IMR-90 (cell line): ENCODE measurements at regions not wholly inside any gene's neighbourhood (a gene's known extent, or its start where the extent isn't known, plus 50 kb on each side); places are given as distances from the start of the nearest gene placed in this dataset.

Experiments used
- CEBPB ChIP-seq: IDR thresholded peaks from 2 replicates; pipeline ENCODE4 v1.6.1; 2012; ENCODE audit warnings: low read depth, low read length, improper control_type of control experiment
- CTCF ChIP-seq: conservative IDR thresholded peaks from 2 replicates; pipeline ENCODE4 v1.5.1; 2012; ENCODE audit warnings: mild to moderate bottlenecking, low read depth, low read length, improper control_type of control experiment
- ELK1 ChIP-seq: fragments of 150-350 bp; IDR thresholded peaks from 2 replicates; pipeline ENCODE4 v1.6.1; 2016; ENCODE audit warnings: low read depth, mild to moderate bottlenecking, low read length, moderate library complexity, borderline replicate concordance
- FOS ChIP-seq: fragments of 150-350 bp; IDR thresholded peaks from 2 replicates; pipeline ENCODE4 v1.6.1; 2016; ENCODE audit warnings: low read depth, low read length
- MAFK ChIP-seq: IDR thresholded peaks from 2 replicates; pipeline ENCODE4 v1.6.1; 2012; ENCODE audit warnings: low read depth, low read length, improper control_type of control experiment
- MXI1 ChIP-seq: IDR thresholded peaks from 2 replicates; pipeline ENCODE4 v1.6.1; 2012; ENCODE audit warnings: low read depth, mild to moderate bottlenecking, low read length, moderate library complexity, borderline replicate concordance
- POLR2A ChIP-seq: IDR thresholded peaks from 2 replicates; pipeline ENCODE4 v1.6.1; 2012; ENCODE audit warnings: mild to moderate bottlenecking, low read depth, low read length
- RAD21 ChIP-seq: IDR thresholded peaks from 2 replicates; pipeline ENCODE4 v1.6.1; 2012; ENCODE audit warnings: low read length, improper control_type of control experiment
- RCOR1 ChIP-seq: IDR thresholded peaks from 2 replicates; pipeline ENCODE4 v1.6.1; 2012; ENCODE audit warnings: mild to moderate bottlenecking, low read length, improper control_type of control experiment; ENCODE audit not compliant: insufficient replicate concordance
- RFX5 ChIP-seq: IDR thresholded peaks from 2 replicates; pipeline ENCODE4 v1.8.0; 2012; ENCODE audit warnings: low read depth, mild to moderate bottlenecking, low read length, moderate library complexity

- TF ChIP-seq POLR2A: no peak
- TF ChIP-seq CTCF: no peak
- no peak for TF ChIP-seq MXI1
- no peak for TF ChIP-seq FOS
- TF ChIP-seq CEBPB: no peak
- TF ChIP-seq RAD21: no peak
- no peak for TF ChIP-seq RCOR1
- TF ChIP-seq MAFK: no peak
- no peak for TF ChIP-seq ELK1
- TF ChIP-seq RFX5: no peak
Measured at GRCh38 chr1:96581772-96582171, 139.8 kb upstream of the PTBP2 start.
